Stimulated activated naive B cell treated with anti-CD40 and anti-IgM and Interleukin-4, amounts not matched to agents 10 μg/mL and 1 μg/mL and 100 μg/mL, for 72 hours (primary cell): ENCODE measurements at regions not wholly inside any gene's neighbourhood (a gene's known extent, or its start where the extent isn't known, plus 50 kb on each side); places are given as distances from the start of the nearest gene placed in this dataset.

Source experiments
- ATAC-seq, 2 donors: fragments of 150-1000 bp; cut with Tn5 transposase; replicated peaks; 2 replicates each; pipeline ENCODE4 v1.10.0; 2021; ENCODE audit warnings: moderate library complexity in 1 of 2
- DNase-seq: peaks from one replicate; pipeline ENCODE4 v3.0.0; 2021
- H3K27ac Mint-ChIP-seq: one replicate; pipeline ENCODE4 v1.8.0; 2022; ENCODE audit warnings: mild to moderate bottlenecking, mixed read lengths
- H3K27me3 Mint-ChIP-seq, 2 donors: one replicate each; pipeline ENCODE4 v1.8.0; 2022; ENCODE audit warnings: mixed read lengths in 2 of 2
- H3K36me3 Mint-ChIP-seq, 2 donors: one replicate each; pipeline ENCODE4 v1.8.0; 2022; ENCODE audit warnings: mixed read lengths in 2 of 2, mild to moderate bottlenecking in 1 of 2
- H3K4me1 Mint-ChIP-seq, 2 donors: one replicate each; pipeline ENCODE4 v1.8.0; 2022; ENCODE audit warnings: mixed read lengths in 2 of 2, mild to moderate bottlenecking in 1 of 2
- H3K4me3 Mint-ChIP-seq, 2 donors: one replicate each; pipeline ENCODE4 v1.8.0; 2022; ENCODE audit warnings: mild to moderate bottlenecking in 2 of 2, mixed read lengths in 2 of 2, moderate library complexity in 1 of 2
- H3K9me3 Mint-ChIP-seq, 2 donors: one replicate each; pipeline ENCODE4 v1.8.0; 2022; ENCODE audit warnings: mixed read lengths in 2 of 2, mild to moderate bottlenecking in 1 of 2

DNA sequence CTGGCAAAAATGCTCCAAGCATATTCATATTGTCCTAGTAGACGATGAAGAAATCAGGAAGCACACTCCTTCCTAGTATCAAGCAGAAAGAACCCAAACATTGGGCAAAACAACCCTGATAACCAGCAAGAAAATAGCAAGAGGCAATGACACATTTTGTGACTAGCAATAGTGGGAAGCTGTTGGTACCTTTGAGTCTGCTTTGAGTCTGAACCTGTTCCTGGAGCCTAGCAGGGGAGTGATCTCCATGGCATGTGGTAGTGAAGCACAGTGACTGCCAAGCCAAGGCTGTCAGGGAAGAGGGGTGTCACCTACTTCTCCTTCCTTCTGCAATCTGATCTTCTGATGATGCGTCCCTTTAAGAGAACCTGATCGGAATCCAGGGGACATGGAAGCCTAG is 533.9 kb downstream of the VRK1 start:
- ATAC-seq (no peak), DNase-seq (no peak)
- no peaks in the 10 kb centered on the region for H3K36me3 Mint-ChIP-seq
- no peaks in the 10 kb centered on the region for H3K9me3 Mint-ChIP-seq
- peaks cover 0 to 8% of the 10 kb centered on the region in 2 donors for H3K27me3 Mint-ChIP-seq
- peaks cover 0 to 5% of the 10 kb centered on the region in 2 donors for H3K4me1 Mint-ChIP-seq
- H3K27ac Mint-ChIP-seq = no peak overlapping the region
- H3K4me3 Mint-ChIP-seq = no peak overlapping the region

- no peak overlapping the region for H3K4me3 Mint-ChIP-seq
- ATAC-seq (no peak), DNase-seq (no peak)
- H3K27ac Mint-ChIP-seq = no peak overlapping the region
- peaks cover 0 to 10% of the 10 kb centered on the region in 2 donors for H3K27me3 Mint-ChIP-seq
- no peaks in the 10 kb centered on the region for H3K9me3 Mint-ChIP-seq
- peaks cover 0 to 5% of the 10 kb centered on the region in 2 donors for H3K4me1 Mint-ChIP-seq
- no peaks in the 10 kb centered on the region for H3K36me3 Mint-ChIP-seq
These were observed 534.3 kb downstream of the VRK1 start for GRCh38 chr14:97331526-97331925.

DNA sequence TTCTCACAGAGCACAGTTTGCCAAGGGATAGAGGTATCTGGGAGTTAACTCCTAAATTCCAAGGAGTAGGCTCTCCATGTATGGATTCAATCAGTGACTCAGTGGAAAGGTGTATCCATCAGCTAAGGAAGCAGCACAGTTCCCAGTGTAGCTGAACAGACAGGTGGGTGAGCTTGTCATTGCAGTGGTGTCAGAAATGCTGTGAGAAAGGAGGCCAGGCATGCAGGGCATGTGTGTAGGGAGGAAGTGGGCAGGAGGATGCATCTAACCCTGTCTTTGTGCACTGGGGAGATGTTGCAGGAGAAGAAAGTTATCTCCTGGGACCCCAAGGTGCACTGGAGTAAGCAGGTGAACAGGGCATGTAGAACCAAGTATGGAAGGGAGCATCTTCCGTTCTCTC is 539.0 kb downstream of the VRK1 start:
- DNase-seq = no peak
- Mint-ChIP-seq H3K4me3 (no peak overlapping the region), H3K27me3 (peaks cover 0 to 6% of the 10 kb centered on the region in 2 donors), H3K27ac (no peak overlapping the region), H3K9me3 (peaks cover 3 to 4% of the 10 kb centered on the region in 2 donors), H3K4me1 (peaks cover 0 to 5% of the 10 kb centered on the region in 2 donors), H3K36me3 (no peaks in the 10 kb centered on the region)
- no peak for ATAC-seq

DNA sequence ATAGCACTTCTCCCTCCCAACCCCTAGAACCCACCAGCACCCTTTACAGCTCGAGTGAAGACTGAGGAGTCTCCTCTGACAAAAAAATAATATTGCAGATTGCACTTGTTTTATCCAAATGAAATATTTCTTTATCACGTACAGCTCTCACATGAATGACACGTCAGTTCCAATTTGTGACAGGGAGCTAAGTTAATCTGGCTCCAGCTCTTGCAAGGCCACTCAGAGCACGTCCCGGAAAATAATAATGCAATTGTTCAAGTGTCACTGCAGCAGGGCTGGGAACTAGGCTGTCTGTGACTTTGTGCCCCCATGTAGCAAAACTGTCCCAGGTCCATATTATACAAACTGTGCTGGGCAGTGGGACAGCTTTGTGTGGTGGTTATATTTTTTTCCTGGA is 539.6 kb downstream of the VRK1 start:
- Mint-ChIP-seq H3K4me3 (no peak overlapping the region), H3K27me3 (peaks cover 0 to 6% of the 10 kb centered on the region in 2 donors), H3K27ac (no peak overlapping the region), H3K36me3 (no peaks in the 10 kb centered on the region), H3K4me1 (peaks cover 0 to 5% of the 10 kb centered on the region in 2 donors), H3K9me3 (peaks cover 3 to 7% of the 10 kb centered on the region in 2 donors)
- DNase-seq = no peak
- no peak for ATAC-seq

GRCh38 chr14:97337267-97337666 is 540.1 kb downstream of the VRK1 start:
- Mint-ChIP-seq H3K9me3 (peaks cover 3 to 7% of the 10 kb centered on the region in 2 donors), H3K27me3 (peaks cover 0 to 6% of the 10 kb centered on the region in 2 donors), H3K27ac (no peak overlapping the region), H3K4me1 (peaks cover 0 to 2% of the 10 kb centered on the region in 2 donors), H3K4me3 (no peak overlapping the region), H3K36me3 (no peaks in the 10 kb centered on the region)
- ATAC-seq (no peak), DNase-seq (no peak)

DNA sequence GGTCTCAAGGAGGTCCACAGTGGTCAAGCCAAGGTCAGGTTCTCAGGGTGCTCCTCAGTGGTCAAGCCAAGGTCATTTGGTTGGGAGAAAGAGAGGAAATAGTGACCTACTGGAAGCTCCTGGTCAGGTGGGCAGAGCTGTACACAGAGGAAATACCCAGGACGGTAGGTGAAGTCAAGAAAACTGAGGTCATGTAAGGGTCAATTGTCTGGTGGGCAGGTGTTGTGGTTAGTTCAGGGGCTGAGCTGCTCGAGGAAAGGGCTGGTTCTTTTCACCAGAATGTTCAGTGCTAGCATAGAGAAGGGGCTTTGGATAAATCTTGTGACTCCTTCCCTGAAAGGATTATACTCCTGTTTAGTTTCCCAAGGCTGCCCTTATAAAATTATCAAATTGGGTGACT is 540.5 kb downstream of the VRK1 start:
- no peak overlapping the region for H3K27ac Mint-ChIP-seq
- DNase-seq = no peak
- peaks cover 0 to 6% of the 10 kb centered on the region in 2 donors for H3K27me3 Mint-ChIP-seq
- ATAC-seq = no peak
- no peaks in the 10 kb centered on the region for H3K36me3 Mint-ChIP-seq
- H3K4me3 Mint-ChIP-seq = no peak overlapping the region
- no peaks in the 10 kb centered on the region for H3K4me1 Mint-ChIP-seq
- peaks cover 3 to 7% of the 10 kb centered on the region in 2 donors for H3K9me3 Mint-ChIP-seq

GRCh38 chr14:97344666-97345065 is 547.5 kb downstream of the VRK1 start:
- Mint-ChIP-seq H3K9me3 (peaks cover 3 to 7% of the 10 kb centered on the region in 2 donors), H3K36me3 (no peaks in the 10 kb centered on the region), H3K27ac (no peak overlapping the region), H3K27me3 (no peaks in the 10 kb centered on the region), H3K4me3 (no peak overlapping the region), H3K4me1 (no peaks in the 10 kb centered on the region)
- DNase-seq = no peak
- no peak for ATAC-seq

DNA sequence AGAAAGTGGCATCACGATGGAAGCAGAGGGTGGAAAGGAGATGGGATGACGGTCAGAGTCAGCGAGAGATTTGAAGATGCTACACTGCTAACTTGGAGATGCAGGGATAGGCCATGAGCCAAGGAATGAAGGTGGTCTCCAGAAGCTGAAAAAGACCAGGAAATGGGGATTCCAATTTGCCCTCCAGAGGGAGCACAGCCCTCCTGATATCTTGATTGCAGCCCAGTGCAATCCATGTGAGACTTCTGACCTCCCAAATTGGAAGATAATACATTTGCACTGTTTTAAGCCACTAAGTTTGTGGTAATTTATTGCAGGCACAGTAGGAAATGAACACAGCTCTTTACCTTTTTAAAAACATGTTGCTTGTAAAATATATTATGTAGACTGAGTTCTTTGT is 549.5 kb downstream of the VRK1 start:
- no peaks in the 10 kb centered on the region for H3K36me3 Mint-ChIP-seq
- no peak for ATAC-seq

GRCh38 chr14:97349463-97349862 is 552.3 kb downstream of the VRK1 start:
- ATAC-seq = no peak
- Mint-ChIP-seq H3K4me1 (no peaks in the 10 kb centered on the region), H3K4me3 (no peak overlapping the region), H3K27me3 (no peaks in the 10 kb centered on the region), H3K9me3 (no peaks in the 10 kb centered on the region), H3K27ac (no peak overlapping the region), H3K36me3 (no peaks in the 10 kb centered on the region)
- DNase-seq = no peak

More for the DNA sequence above, 549.5 kb downstream of the VRK1 start:
- H3K4me3 Mint-ChIP-seq = no peak overlapping the region
- H3K27ac Mint-ChIP-seq = no peak overlapping the region
- no peaks in the 10 kb centered on the region for H3K27me3 Mint-ChIP-seq
- peaks cover 0 to 2% of the 10 kb centered on the region in 2 donors for H3K9me3 Mint-ChIP-seq
- H3K4me1 Mint-ChIP-seq = no peaks in the 10 kb centered on the region
- DNase-seq = no peak

DNA sequence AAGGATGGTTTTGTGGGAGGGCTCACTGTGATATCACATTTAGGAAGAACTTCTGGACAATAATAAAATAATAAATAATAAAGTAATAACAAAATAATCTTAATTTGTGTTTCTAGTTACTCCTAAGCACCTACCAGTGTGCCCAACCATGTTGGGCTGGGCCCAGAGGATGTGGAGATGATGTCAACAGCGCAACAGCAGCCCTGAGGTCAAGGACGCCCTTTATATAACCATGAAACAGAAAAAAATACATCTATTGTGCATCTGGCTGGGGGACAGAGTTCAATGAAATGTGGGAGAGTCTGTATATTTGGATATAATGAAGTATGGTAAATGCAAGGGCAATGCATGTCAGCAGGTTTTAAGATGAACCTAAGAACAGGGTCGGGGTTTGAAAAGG is 552.8 kb downstream of the VRK1 start:
- H3K4me1 Mint-ChIP-seq = no peaks in the 10 kb centered on the region
- no peak for ATAC-seq
- H3K4me3 Mint-ChIP-seq = no peak overlapping the region

GRCh38 chr14:97350415-97350814 is 553.2 kb downstream of the VRK1 start:
- no peak for ATAC-seq
- Mint-ChIP-seq H3K4me1 (no peaks in the 10 kb centered on the region), H3K9me3 (no peaks in the 10 kb centered on the region), H3K27ac (no peak overlapping the region), H3K36me3 (no peaks in the 10 kb centered on the region), H3K4me3 (no peak overlapping the region), H3K27me3 (no peaks in the 10 kb centered on the region)
- DNase-seq = no peak

More for the DNA sequence above, 552.8 kb downstream of the VRK1 start:
- DNase-seq = no peak
- Mint-ChIP-seq H3K9me3 (no peaks in the 10 kb centered on the region), H3K36me3 (no peaks in the 10 kb centered on the region), H3K27me3 (no peaks in the 10 kb centered on the region), H3K27ac (no peak overlapping the region)

DNA sequence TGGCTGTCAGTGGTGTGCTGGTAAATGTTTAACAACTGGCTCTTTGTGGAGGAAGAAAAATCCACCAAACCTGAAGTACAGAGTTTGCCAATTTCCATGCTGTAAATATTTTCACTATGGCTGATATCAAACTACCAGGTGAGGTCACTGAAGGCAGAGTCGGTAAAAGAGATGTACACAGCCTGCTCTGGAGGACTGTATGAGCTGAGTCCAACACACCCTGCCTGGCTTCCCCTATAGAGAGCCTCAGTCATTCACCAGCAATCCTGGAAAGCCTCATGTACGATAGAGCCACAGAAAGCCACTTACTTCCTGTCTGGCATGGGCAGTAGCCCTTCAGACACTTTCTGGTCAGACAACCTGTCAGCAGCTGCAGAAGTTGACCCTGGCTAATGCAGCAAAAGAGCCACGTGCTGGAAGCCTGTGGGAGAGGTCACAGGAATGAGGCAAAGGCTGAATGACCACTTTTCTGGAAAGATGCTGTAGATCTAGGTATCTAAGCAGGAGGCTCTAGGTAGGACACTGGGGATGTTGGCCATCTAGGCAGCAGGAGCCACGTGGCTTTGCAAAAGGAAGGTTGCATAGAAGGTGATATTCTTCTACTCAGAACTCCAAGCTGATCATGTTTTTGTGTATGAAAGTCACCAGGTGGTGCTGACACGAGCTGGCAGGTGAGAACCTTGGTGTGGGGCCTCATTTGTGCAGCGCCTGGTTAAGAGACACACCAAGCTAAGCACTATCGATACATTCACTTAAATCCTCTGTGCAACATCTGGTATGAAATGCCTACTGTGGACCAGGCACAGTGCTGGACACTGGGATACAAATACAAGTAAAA is 553.9 kb downstream of the VRK1 start:
- ATAC-seq (no peak), DNase-seq (no peak)
- no peak overlapping the region for H3K27ac Mint-ChIP-seq
- H3K9me3 Mint-ChIP-seq = no peaks in the 10 kb centered on the region
- H3K4me3 Mint-ChIP-seq = no peak overlapping the region
- H3K36me3 Mint-ChIP-seq = no peaks in the 10 kb centered on the region
- no peaks in the 10 kb centered on the region for H3K4me1 Mint-ChIP-seq
- H3K27me3 Mint-ChIP-seq = no peaks in the 10 kb centered on the region

DNA sequence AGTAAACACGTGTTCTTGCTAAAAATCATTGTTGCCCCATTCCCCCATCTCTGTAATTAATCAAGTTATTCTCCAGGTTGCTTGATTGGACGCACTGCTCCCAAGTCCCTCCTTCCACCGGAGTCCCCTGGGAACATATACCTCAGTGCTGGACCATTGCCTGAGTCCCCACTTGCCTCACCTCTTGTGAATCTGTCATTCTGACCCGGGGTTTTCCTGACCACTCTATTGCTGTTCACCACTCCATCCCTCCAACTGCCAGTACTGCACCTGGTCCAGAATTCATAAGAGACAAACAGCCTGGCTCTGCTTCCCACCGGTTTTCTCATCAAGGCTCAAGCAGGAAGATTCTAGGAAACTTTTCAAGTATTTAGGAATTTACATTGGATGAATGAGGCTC is 555.9 kb downstream of the VRK1 start:
- Mint-ChIP-seq H3K9me3 (no peaks in the 10 kb centered on the region), H3K4me3 (no peak overlapping the region), H3K36me3 (no peaks in the 10 kb centered on the region), H3K27ac (no peak overlapping the region), H3K4me1 (no peaks in the 10 kb centered on the region), H3K27me3 (no peaks in the 10 kb centered on the region)
- DNase-seq (no peak), ATAC-seq (no peak)

GRCh38 chr14:97354119-97354722 is 557.0 kb downstream of the VRK1 start:
- no peak for ATAC-seq
- Mint-ChIP-seq H3K27ac (no peak overlapping the region), H3K4me1 (no peaks in the 10 kb centered on the region), H3K4me3 (no peak overlapping the region), H3K36me3 (no peaks in the 10 kb centered on the region), H3K9me3 (no peaks in the 10 kb centered on the region), H3K27me3 (peaks cover 0 to 4% of the 10 kb centered on the region in 2 donors)
- no peak for DNase-seq

- Mint-ChIP-seq H3K4me3 (no peak overlapping the region), H3K9me3 (no peaks in the 10 kb centered on the region), H3K27ac (no peak overlapping the region), H3K27me3 (peaks cover 0 to 4% of the 10 kb centered on the region in 2 donors), H3K36me3 (no peaks in the 10 kb centered on the region), H3K4me1 (no peaks in the 10 kb centered on the region)
- DNase-seq (no peak), ATAC-seq (no peak)
These were observed 562.2 kb downstream of the VRK1 start for GRCh38 chr14:97359341-97359740.
